IMR-90 (cell line): ENCODE measurements at regions not wholly inside any gene's neighbourhood (a gene's known extent, or its start where the extent isn't known, plus 50 kb on each side); places are given as distances from the start of the nearest gene placed in this dataset.

Experiments
- ATAC-seq: fragments of 200-7000 bp; cut with Tn5 transposase; 2 replicates; pipeline ENCODE4 v1.9.1; 2020; ENCODE audit warnings: low read depth, mild to moderate bottlenecking, moderate library complexity
- BruUV-seq: library from RNA; stranded (reverse); fragments of 400-500 nt; replicated peaks from 2 replicates; lab custom pipeline; 2021; lab: Mats Ljungman, UMichigan
- CTCF ChIA-PET: fragments of 300-600 bp; formaldehyde crosslinking; extraction: SDS; loops from one replicate; lab custom pipeline; 2021; ENCODE audit warnings: antibody characterized with exemption; lab: Yijun Ruan, JAX
- POLR2A ChIA-PET: fragments of 300-600 bp; sonication (Branson Sonifier 250); formaldehyde crosslinking; loops from one replicate; lab custom pipeline; 2022; ENCODE audit warnings: antibody characterized with exemption; ENCODE audit not compliant: unreplicated experiment; lab: Charles Lee
- DNase-seq: peaks from one replicate; pipeline ENCODE4 v3.0.0; 2013
- H2AFZ ChIP-seq: replicated peaks from 2 replicates; pipeline ENCODE3; 2013; ENCODE audit warnings: low read length, mild to moderate bottlenecking; ENCODE audit not compliant: poor library complexity
- H2AK5ac ChIP-seq: 2 replicates; pipeline ENCODE4 v1.6.1; 2013; ENCODE audit warnings: low read depth, low read length, inconsistent platforms
- H2AK9ac ChIP-seq: replicated peaks from 2 replicates; pipeline ENCODE3; 2013; ENCODE audit warnings: mild to moderate bottlenecking, low read depth, low read length, moderate library complexity; ENCODE audit not compliant: poor library complexity
- H2BK120ac ChIP-seq: 2 replicates; pipeline ENCODE4 v1.6.1; 2013; ENCODE audit warnings: low read depth, low read length, inconsistent platforms
- H2BK15ac ChIP-seq: 3 replicates; pipeline ENCODE4 v1.6.1; 2013; ENCODE audit warnings: low read depth, low read length, inconsistent platforms
- H2BK20ac ChIP-seq: 2 replicates; pipeline ENCODE4 v1.6.1; 2013; ENCODE audit warnings: low read depth, mild to moderate bottlenecking, inconsistent platforms, low read length, moderate library complexity
- H2BK5ac ChIP-seq: 2 replicates; pipeline ENCODE4 v1.6.1; 2013; ENCODE audit warnings: mild to moderate bottlenecking, low read depth, low read length, inconsistent platforms; ENCODE audit not compliant: poor library complexity, severe bottlenecking
- H3K14ac ChIP-seq: replicated peaks from 2 replicates; pipeline ENCODE4 v1.6.1; 2013; ENCODE audit warnings: low read depth, low read length, inconsistent platforms
- H3K18ac ChIP-seq: 2 replicates; pipeline ENCODE4 v1.6.1; 2013; ENCODE audit warnings: low read depth, low read length, control low read depth
- H3K23ac ChIP-seq: 2 replicates; pipeline ENCODE4 v1.6.1; 2013; ENCODE audit warnings: low read depth, low read length, inconsistent platforms
- H3K27ac ChIP-seq: 2 replicates; pipeline ENCODE4 v1.5.1; 2013; ENCODE audit warnings: mild to moderate bottlenecking, control low read depth, low read length; ENCODE audit not compliant: insufficient read depth
- H3K27me3 ChIP-seq: 2 replicates; pipeline ENCODE4 v1.6.1; 2013; ENCODE audit warnings: low read length; ENCODE audit not compliant: control insufficient read depth, insufficient read depth
- H3K36me3 ChIP-seq: 2 replicates; pipeline ENCODE4 v1.6.1; 2013; ENCODE audit warnings: low read length, mixed read lengths; ENCODE audit not compliant: control insufficient read depth, insufficient read depth
- H3K4ac ChIP-seq: 2 replicates; pipeline ENCODE4 v1.6.1; 2013; ENCODE audit warnings: low read depth, low read length, inconsistent platforms
- H3K4me1 ChIP-seq: 2 replicates; pipeline ENCODE4 v1.6.1; 2013; ENCODE audit warnings: low read length, mixed read lengths; ENCODE audit not compliant: control insufficient read depth, insufficient read depth
- H3K4me2 ChIP-seq: 2 replicates; pipeline ENCODE4 v1.6.1; 2013; ENCODE audit warnings: low read depth, mild to moderate bottlenecking, control low read depth, low read length, moderate library complexity
- H3K4me3 ChIP-seq: 2 replicates; pipeline ENCODE4 v1.5.1; 2013; ENCODE audit warnings: low read depth, mild to moderate bottlenecking, control low read depth, low read length, moderate library complexity; ENCODE audit not compliant: insufficient read depth
- H3K56ac ChIP-seq: 2 replicates; pipeline ENCODE4 v1.6.1; 2013; ENCODE audit warnings: low read length, inconsistent platforms; ENCODE audit not compliant: insufficient read depth; ENCODE audit errors: extremely low read depth
- H3K79me1 ChIP-seq, 2 experiments: 2 replicates each; pipeline ENCODE4 v1.6.1; 2013; ENCODE audit warnings: low read length in 2 of 2, inconsistent platforms in 1 of 2, low read depth in 1 of 2
- H3K9ac ChIP-seq: 2 replicates; pipeline ENCODE4 v1.6.1; 2013; ENCODE audit warnings: low read depth, low read length, control low read depth
- H3K9me1 ChIP-seq: 2 replicates; pipeline ENCODE4 v1.6.1; 2013; ENCODE audit warnings: low read length, inconsistent platforms; ENCODE audit not compliant: insufficient read depth
- H3K9me3 ChIP-seq: 2 replicates; pipeline ENCODE4 v1.6.1; 2013; ENCODE audit warnings: low read length; ENCODE audit not compliant: control insufficient read depth, insufficient read depth
- H4K20me1 ChIP-seq: 2 replicates; pipeline ENCODE4 v1.6.1; 2013; ENCODE audit warnings: low read length, inconsistent platforms; ENCODE audit not compliant: insufficient read depth
- H4K5ac ChIP-seq: 2 replicates; pipeline ENCODE4 v1.6.1; 2013; ENCODE audit warnings: mild to moderate bottlenecking, low read depth, low read length, control low read depth
- H4K8ac ChIP-seq, 2 experiments: 2 replicates each; pipeline ENCODE4 v1.6.1; 2013; ENCODE audit warnings: low read depth in 2 of 2, low read length in 2 of 2, control low read depth in 1 of 2, inconsistent platforms in 1 of 2
- H4K91ac ChIP-seq: 2 replicates; pipeline ENCODE4 v1.6.1; 2013; ENCODE audit warnings: low read depth, low read length, inconsistent platforms; ENCODE audit not compliant: insufficient read depth
- BHLHE40 ChIP-seq: fragments of 150-350 bp; IDR thresholded peaks from 2 replicates; pipeline ENCODE4 v1.6.1; 2016; ENCODE audit warnings: mild to moderate bottlenecking, low read depth, low read length
- CEBPB ChIP-seq: IDR thresholded peaks from 2 replicates; pipeline ENCODE4 v1.6.1; 2012; ENCODE audit warnings: low read depth, low read length, improper control_type of control experiment
- CHD1 ChIP-seq: IDR thresholded peaks from 2 replicates; pipeline ENCODE4 v1.6.1; 2012; ENCODE audit warnings: low read depth, low read length, improper control_type of control experiment
- ELK1 ChIP-seq: fragments of 150-350 bp; IDR thresholded peaks from 2 replicates; pipeline ENCODE4 v1.6.1; 2016; ENCODE audit warnings: low read depth, mild to moderate bottlenecking, low read length, moderate library complexity, borderline replicate concordance
- FOS ChIP-seq: fragments of 150-350 bp; IDR thresholded peaks from 2 replicates; pipeline ENCODE4 v1.6.1; 2016; ENCODE audit warnings: low read depth, low read length
- MAFK ChIP-seq: IDR thresholded peaks from 2 replicates; pipeline ENCODE4 v1.6.1; 2012; ENCODE audit warnings: low read depth, low read length, improper control_type of control experiment
- MAZ ChIP-seq: IDR thresholded peaks from 2 replicates; pipeline ENCODE4 v1.6.1; 2012; ENCODE audit warnings: low read depth, mild to moderate bottlenecking, low read length, improper control_type of control experiment, moderate library complexity, borderline replicate concordance
- MXI1 ChIP-seq: IDR thresholded peaks from 2 replicates; pipeline ENCODE4 v1.6.1; 2012; ENCODE audit warnings: low read depth, mild to moderate bottlenecking, low read length, moderate library complexity, borderline replicate concordance
- NFE2L2 ChIP-seq: fragments of 150-350 bp; IDR thresholded peaks from 2 replicates; pipeline ENCODE4 v1.6.1; 2016; ENCODE audit warnings: low read depth, mild to moderate bottlenecking, low read length
- POLR2A ChIP-seq: IDR thresholded peaks from 2 replicates; pipeline ENCODE4 v1.6.1; 2012; ENCODE audit warnings: mild to moderate bottlenecking, low read depth, low read length
- RAD21 ChIP-seq: IDR thresholded peaks from 2 replicates; pipeline ENCODE4 v1.6.1; 2012; ENCODE audit warnings: low read length, improper control_type of control experiment
- RFX5 ChIP-seq: IDR thresholded peaks from 2 replicates; pipeline ENCODE4 v1.8.0; 2012; ENCODE audit warnings: low read depth, mild to moderate bottlenecking, low read length, moderate library complexity
- SMC3 ChIP-seq: fragments of 150-350 bp; IDR thresholded peaks from 2 replicates; pipeline ENCODE4 v1.6.1; 2016; ENCODE audit warnings: low read depth, mild to moderate bottlenecking, antibody characterized with exemption, low read length, moderate library complexity
- WGBS, 2 experiments: methylation state at CpG; one replicate each; pipeline versions ENCODE4 v1.1.5 to v1.1.7; 2013; ENCODE audit warnings: missing lambda C conversion rate in 2 of 2; ENCODE audit not compliant: insufficient read length in 1 of 2; ENCODE audit errors: extremely low coverage in 2 of 2; 5-methylcytosine and 5-hydroxymethylcytosine counted together
- dilution Hi-C: fragments of 300-500 bp; cut with HindIII; formaldehyde crosslinking; loops from one replicate; pipeline ENCODE4 v1.14.3; 2018; ENCODE audit warnings: low sequenced_read_pairs; ENCODE audit not compliant: unreplicated experiment
- in situ Hi-C: fragments of 300-500 bp; cut with MboI; formaldehyde crosslinking; loops from 3 replicates; pipeline ENCODE4 v1.14.3; 2019; ENCODE audit warnings: low sequenced_read_pairs, inconsistent platforms, mixed read lengths
- intact Hi-C: fragments of 100-400 bp; cut with micrococcal nuclease; formaldehyde crosslinking; loops from 2 replicates; pipeline ENCODE4 v1.10.0; 2022
- TF ChIP-seq, protein P1 (sequence below): fragments of 150-350 bp; IDR thresholded peaks from 2 replicates; pipeline ENCODE4 v1.6.1; 2017; ENCODE audit warnings: mild to moderate bottlenecking, antibody characterized with exemption, low read length, low read depth
- TF ChIP-seq, protein P2 (sequence below): conservative IDR thresholded peaks from 2 replicates; pipeline ENCODE4 v1.5.1; 2012; ENCODE audit warnings: mild to moderate bottlenecking, low read depth, low read length, improper control_type of control experiment

GRCh38 chr18:42545825-42546224 lies 569.7 kb downstream of the RIT2 start:
- ChIA-PET POLR2A (no interaction called here), CTCF (no interaction called here)
- TF ChIP-seq FOS (no peak), MAZ (no peak), CEBPB (no peak), BHLHE40 (no peak), RFX5 (no peak), ELK1 (no peak), POLR2A (no peak), MAFK (no peak), CHD1 (no peak), MXI1 (no peak), NFE2L2 (no peak), SMC3 (no peak), RAD21 (no peak)
- TF ChIP-seq, protein P1, sequence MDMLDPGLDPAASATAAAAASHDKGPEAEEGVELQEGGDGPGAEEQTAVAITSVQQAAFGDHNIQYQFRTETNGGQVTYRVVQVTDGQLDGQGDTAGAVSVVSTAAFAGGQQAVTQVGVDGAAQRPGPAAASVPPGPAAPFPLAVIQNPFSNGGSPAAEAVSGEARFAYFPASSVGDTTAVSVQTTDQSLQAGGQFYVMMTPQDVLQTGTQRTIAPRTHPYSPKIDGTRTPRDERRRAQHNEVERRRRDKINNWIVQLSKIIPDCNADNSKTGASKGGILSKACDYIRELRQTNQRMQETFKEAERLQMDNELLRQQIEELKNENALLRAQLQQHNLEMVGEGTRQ: no peak
- TF ChIP-seq, protein P2, sequence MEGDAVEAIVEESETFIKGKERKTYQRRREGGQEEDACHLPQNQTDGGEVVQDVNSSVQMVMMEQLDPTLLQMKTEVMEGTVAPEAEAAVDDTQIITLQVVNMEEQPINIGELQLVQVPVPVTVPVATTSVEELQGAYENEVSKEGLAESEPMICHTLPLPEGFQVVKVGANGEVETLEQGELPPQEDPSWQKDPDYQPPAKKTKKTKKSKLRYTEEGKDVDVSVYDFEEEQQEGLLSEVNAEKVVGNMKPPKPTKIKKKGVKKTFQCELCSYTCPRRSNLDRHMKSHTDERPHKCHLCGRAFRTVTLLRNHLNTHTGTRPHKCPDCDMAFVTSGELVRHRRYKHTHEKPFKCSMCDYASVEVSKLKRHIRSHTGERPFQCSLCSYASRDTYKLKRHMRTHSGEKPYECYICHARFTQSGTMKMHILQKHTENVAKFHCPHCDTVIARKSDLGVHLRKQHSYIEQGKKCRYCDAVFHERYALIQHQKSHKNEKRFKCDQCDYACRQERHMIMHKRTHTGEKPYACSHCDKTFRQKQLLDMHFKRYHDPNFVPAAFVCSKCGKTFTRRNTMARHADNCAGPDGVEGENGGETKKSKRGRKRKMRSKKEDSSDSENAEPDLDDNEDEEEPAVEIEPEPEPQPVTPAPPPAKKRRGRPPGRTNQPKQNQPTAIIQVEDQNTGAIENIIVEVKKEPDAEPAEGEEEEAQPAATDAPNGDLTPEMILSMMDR: no peak
- Histone ChIP-seq H3K4me3 (no peak overlapping the region), H3K36me3 (no peaks in the 10 kb centered on the region), H2BK120ac (no peak overlapping the region), H3K4me2 (no peak overlapping the region), H3K23ac (no peak overlapping the region), H3K18ac (no peak overlapping the region), H3K9me3 (no peaks in the 10 kb centered on the region), H2AK9ac (no peak overlapping the region), H3K56ac (no peak overlapping the region), H3K9me1 (no peaks in the 10 kb centered on the region), H2BK5ac (no peak overlapping the region), H4K20me1 (no peaks in the 10 kb centered on the region), H3K4ac (no peak overlapping the region), H4K5ac (no peak overlapping the region), H4K91ac (no peak overlapping the region), H2AFZ (no peak overlapping the region), H2BK20ac (no peak overlapping the region), H3K27ac (no peak overlapping the region), H3K27me3 (no peaks in the 10 kb centered on the region), H2BK15ac (no peak overlapping the region), H3K9ac (no peak overlapping the region), H3K14ac (no peak overlapping the region), H4K8ac (no peak overlapping the region), H3K79me1 (no peaks in the 10 kb centered on the region), H3K4me1 (no peaks in the 10 kb centered on the region), H2AK5ac (no peak overlapping the region)
- DNase-seq (peak; percentile 8), ATAC-seq (no peak)
- in situ Hi-C loops: no loop called here
- BruUV-seq: no TSS peak
- dilution Hi-C loops: no loop called here
- WGBS, 2 experiments: no CpG with 5 or more reads among the region's 5 CpGs
- intact Hi-C loops: no loop called here
